H54 (cell line): ENCODE measurements at regions not wholly inside any gene's neighbourhood (a gene's known extent, or its start where the extent isn't known, plus 50 kb on each side); places are given as distances from the start of the nearest gene placed in this dataset.
A peak's percentile ranks its signal among the peaks of the same experiment; 100 is the strongest.
"Not testable (repeated sequence)": the region's sequence is repeated elsewhere in the genome, so short reads cannot be mapped to it uniquely, and the experiment has no call there.

Source experiments
- DNase-seq: peaks from one replicate; pipeline ENCODE4 v3.0.0; 2011; ENCODE audit warnings: low spot score, mixed read lengths; ENCODE audit not compliant: insufficient read length
- FAIRE-seq: peaks from 3 replicates; lab custom pipeline; 2011; peaks lifted over from hg19 to GRCh38; lab: Jason Lieb, UNC
- POLR2A ChIP-seq: IDR thresholded peaks from 2 replicates; pipeline ENCODE4 v1.6.1; 2011; ENCODE audit warnings: low read depth, mild to moderate bottlenecking, low read length

- TF ChIP-seq POLR2A, result no peak
- no peak for FAIRE-seq
- no peak for DNase-seq
These were observed 119.0 kb downstream of the PMAIP1 start for GRCh38 chr18:60018618-60019462.

- not testable (repeated sequence) for FAIRE-seq, DNase-seq
These were observed 118.3 kb downstream of the PMAIP1 start for GRCh38 chr18:60018134-60018533.

DNA sequence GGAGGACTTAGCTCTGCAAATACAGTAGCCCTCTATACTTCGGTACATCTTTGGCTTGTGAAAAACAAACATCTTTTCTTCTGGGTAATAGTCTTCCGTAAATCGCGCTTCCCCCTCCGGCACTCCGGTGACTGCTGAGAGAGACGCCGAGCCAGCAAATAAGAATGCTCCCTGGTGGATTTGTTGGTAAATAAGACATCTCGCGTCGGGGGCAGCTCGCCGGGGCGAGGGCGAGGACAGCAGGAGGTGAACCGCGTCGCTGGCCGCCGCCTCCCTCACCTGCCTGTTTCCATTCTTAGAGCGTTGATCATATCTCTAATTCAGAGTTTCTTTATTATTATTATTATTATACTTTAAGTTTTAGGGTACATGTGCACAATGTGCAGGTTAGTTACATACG, 117.6 kb downstream of the PMAIP1 start:
- no peak for TF ChIP-seq POLR2A
- FAIRE-seq (no peak), DNase-seq (no peak)

- not testable (repeated sequence) for FAIRE-seq, DNase-seq
These were observed 116.0 kb downstream of the PMAIP1 start for GRCh38 chr18:60015826-60016225.

DNA sequence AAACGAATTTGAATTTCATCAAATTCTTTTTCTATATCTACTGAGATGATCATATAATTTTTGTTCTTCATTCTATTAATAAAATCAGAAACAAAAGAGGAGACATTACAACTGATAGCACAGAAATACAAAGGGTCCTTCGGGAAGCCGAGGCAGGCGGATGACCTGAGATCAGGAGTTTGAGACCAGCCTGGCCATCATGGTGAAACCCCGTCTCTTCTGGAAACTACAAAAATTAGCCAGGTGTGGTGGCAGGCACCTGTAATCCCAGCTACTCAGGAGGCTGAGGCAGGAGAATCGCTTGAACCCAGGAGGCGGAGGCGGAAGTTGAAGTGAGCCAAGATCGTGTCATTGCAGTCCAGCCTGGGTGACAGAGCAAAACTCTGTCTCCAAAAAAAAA, 113.4 kb downstream of the PMAIP1 start:
- DNase-seq, FAIRE-seq: not testable (repeated sequence)

DNA sequence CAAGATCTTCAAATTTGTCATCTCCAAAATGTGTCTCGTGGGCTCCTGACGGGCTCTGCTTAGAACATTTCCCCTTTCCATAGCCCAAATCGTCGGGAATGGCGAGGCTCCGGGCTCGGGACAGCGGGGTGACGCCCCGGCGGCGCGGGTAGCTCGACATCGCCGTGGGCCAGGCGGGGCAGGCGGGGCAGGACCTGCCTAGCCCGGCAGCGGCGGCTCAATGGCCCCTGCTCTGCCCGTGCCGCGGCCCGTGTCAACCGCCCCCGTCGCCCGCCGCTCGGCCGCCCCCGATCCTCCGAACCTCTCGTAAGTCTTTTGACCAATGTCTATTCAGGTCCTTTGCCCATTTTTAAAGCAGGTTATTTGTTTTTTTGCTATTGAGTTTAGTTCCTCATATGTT, 111.2 kb downstream of the PMAIP1 start:
- TF ChIP-seq POLR2A, result no peak
- FAIRE-seq (no peak), DNase-seq (no peak)

DNA sequence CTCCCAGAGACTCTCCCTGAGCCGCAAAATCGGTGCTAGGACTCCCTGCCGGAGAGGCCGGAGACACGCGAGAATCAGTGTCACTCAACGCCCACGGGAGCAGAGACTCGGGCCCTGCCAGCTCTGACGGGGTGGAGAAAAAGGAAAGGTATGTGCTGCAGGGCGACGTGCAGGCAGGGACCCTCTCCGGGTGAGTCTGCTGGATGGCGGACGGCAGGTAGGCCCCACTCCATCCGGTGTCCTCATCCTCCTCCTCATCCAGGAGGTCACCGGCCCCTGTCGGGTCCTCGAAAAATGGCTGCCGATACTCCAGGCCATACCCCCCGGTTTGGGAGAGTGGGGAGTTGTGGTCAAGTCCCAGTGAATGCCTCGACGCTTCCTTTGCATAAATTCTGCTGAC, 110.7 kb downstream of the PMAIP1 start:
- TF ChIP-seq POLR2A, result no peak
- FAIRE-seq (no peak), DNase-seq (no peak)

- TF ChIP-seq POLR2A, result no peak
- no peak for DNase-seq
- no peak for FAIRE-seq
These were observed 107.9 kb downstream of the PMAIP1 start for GRCh38 chr18:60007661-60008060.

GRCh38 chr18:60003610-60004185, 103.9 kb downstream of the PMAIP1 start:
- DNase-seq, result no peak
- TF ChIP-seq POLR2A, result no peak
- no peak for FAIRE-seq

DNA sequence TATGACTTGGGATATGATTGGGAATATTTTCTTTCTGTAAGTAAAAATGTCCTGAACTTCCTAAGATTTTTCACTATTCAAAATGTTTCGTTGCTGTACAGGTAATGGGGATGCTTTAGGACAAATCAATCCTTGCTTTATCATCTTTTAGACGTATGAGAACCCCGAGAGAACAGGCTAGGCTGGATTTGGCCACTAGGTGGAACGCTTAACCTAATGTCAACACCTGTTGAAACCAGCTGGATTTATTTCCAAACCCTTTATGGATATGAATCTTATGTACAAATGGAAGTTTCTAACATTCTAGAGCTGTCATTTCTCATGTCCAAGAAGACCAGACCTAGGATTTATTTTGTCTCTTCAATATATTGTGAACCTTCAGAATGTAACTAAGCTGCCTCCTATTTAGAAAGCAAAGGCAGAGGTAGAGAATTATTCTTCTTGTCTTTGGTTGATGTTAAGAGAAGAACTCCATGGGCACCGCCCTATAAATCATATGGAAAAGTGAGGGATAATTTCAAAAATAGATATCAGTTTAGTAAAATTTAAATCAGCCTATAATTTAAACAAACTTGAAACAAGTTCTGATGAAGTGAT, 96.7 kb downstream of the PMAIP1 start:
- DNase-seq (no peak), FAIRE-seq (peak; percentile 84)
- no peak for TF ChIP-seq POLR2A

GRCh38 chr18:59994357-59994756, 94.6 kb downstream of the PMAIP1 start:
- FAIRE-seq, result peak; percentile 11
- TF ChIP-seq POLR2A, result no peak

DNA sequence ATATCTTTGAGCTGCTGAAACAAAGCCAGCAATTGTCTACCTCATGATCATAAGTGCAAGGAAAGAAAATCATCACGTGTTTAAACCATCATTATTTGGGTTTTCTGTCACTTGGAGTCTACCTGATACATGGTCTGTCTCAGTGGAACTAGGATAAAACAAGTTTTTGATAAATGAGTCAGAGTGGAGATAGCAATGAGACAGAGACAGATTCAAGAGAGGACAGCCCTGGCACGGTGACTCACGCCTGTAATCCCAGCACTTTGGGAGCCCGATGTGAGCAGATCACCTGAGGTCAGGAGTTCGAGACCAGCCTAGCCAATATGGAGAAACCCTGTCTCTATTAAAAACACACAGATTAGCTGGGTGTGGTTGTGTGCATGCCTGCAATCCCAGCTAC, 93.8 kb downstream of the PMAIP1 start:
- DNase-seq (no peak), FAIRE-seq (no peak)

More at GRCh38 chr18:59994357-59994756, 94.6 kb downstream of the PMAIP1 start:
- no peak for DNase-seq

GRCh38 chr18:59990121-59990823, 90.5 kb downstream of the PMAIP1 start:
- no peak for TF ChIP-seq POLR2A
- FAIRE-seq (no peak), DNase-seq (no peak)

More for the DNA sequence above, 93.8 kb downstream of the PMAIP1 start:
- TF ChIP-seq POLR2A, result no peak
